HG03025 (cell line): ENCODE measurements at regions not wholly inside any gene's neighbourhood (a gene's known extent, or its start where the extent isn't known, plus 50 kb on each side); places are given as distances from the start of the nearest gene placed in this dataset.
A peak's percentile ranks its signal among the peaks of the same experiment; 100 is the strongest.

ENCODE experiments used
- ATAC-seq: cut with Tn5 transposase; IDR thresholded peaks from one replicate; pipeline ENCODE4 v1.9.1; 2021; ENCODE audit warnings: mild to moderate bottlenecking, moderate library complexity; ENCODE audit not compliant: unreplicated experiment, low FRiP score

DNA sequence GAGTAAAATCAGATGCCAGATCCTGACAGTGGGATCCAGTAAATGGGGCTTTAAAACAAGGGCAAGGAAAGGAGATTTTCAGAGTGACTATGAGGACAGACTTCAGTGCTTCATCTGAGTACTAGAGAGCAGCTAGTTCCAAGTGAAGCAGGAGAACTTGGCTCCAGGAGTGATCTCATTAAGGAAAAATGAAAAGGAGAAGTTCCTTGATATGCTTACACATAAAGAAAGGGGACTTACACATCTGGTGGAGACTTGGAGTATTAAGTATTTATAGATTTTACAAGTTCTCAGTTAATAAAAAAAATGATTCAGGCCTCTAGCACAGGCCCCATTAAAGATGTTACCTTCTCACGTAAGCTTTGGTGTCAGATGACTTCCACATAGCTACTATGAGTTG, 105.8 kb downstream of the ICOS start:
- ATAC-seq = no peak

DNA sequence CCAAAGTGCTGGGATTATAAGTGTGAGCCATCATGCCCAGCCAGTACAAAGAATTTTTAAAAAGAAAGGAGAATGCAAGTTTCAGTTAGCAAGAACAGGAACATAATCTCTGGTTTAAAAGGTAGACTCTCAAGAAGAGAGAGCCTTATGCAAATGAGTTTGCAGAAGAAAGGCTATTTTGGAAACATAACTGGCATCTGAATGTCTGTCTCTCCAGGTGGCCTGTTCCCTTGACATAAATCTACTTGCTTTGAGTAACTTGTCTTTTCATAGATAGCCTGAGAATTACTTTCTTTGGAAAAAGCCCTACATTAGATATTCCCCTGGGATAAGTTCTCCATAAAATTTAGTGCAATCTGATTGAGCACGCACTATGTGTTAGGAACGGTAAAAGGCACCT, 109.6 kb downstream of the ICOS start:
- ATAC-seq = peak; percentile 68

DNA sequence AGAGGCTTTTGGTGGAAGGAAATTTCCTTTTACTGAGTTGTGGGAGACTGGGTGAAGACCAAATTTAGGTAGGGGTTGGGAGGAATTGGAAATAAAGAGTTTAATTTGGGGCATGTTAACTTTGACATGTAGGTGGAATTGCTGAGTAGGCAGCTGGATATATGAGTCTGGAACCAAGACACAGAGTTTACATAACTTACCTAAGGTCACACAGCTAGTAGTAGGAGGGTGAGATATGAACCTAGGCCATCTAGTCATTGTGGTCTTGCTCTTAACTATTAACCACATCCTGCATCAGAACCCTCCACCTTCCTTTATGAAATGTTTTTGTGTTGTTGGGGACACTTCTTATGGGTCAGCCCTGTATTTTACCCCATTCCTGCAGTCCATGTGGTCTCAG, 113.1 kb downstream of the ICOS start:
- no peak for ATAC-seq

DNA sequence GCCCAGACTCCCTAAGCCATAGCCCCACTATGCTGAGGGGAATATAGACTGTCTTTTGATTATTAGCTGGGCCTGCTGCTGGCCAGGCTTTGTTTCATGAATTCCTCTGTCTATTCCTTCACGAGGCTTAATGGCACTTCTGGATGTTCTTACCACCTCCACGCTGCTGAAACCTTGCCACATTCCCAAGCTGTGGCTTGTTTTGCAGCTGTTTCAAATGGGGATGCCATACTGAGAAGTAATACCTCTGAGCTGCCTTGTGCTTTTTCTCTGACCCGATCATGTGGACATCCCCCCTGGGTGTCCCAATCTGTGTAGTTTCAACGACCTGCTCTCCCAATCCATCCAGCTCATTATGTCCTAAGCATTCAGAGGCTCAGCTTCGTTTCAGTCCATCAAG, 114.1 kb downstream of the ICOS start:
- no peak for ATAC-seq

DNA sequence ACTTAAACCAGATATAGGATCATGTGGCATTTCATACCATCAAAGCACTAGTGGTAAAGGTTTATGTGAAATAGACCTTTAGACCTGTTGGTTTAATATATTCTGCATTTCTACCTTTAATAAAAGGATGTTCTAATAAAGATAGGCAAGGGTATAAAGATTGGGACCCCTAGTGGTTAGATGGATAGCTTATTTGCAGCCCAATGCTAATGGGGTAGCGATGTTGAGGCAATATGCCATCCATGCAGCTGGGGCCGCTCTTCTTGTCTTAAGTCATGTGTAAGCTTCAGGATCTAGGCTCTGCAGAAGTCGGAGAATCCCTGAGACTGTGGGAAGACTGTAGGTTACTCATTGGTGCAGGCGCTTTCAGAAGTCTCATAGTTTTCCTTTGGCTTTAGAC, 114.9 kb downstream of the ICOS start:
- no peak for ATAC-seq

DNA sequence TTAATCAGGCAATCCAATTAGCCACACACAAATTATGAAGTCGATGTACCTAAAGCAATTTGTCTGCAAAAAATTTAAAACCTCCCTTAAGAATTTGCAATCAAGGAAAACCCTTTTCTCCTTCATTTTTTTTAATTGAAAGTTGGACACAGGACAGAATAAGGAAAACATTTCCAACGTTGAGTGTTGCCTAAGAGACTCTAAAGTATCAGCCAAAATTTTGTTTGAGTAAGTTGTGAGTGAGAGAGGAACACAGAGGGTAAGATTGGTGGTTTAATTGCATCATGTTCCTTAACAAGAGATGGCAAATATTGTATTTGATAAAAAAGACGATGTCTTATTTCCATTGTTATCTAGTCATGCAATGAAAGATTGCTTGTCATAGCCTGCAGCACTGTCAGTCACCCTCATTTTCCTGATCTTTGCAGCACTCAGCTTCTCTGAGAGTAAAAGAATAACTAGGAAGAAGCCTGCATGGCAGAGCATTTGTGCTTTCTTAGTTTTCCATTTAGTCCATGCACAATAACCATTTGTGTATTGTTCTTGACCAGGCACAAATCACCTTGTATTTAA, 115.5 kb downstream of the ICOS start:
- ATAC-seq = no peak

DNA sequence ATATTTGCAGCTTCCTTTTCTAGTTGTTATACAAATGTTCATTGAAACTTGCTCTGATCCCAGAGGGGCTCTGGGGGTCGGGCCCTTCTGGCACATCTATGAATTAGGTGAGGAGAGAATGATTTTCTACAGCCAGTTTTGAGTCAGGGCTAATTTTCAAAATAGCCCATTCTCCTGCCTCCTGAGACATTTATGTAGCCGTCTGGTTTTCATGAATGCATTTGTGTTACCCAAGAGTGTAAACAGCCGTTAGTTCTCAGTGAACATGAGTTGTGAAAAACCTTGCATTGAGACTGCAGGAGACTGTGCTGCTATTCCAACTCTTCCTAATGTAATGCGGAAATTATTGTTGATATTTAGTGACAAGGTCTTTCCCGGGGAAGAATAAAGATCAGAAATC, 122.5 kb downstream of the ICOS start:
- no peak for ATAC-seq

DNA sequence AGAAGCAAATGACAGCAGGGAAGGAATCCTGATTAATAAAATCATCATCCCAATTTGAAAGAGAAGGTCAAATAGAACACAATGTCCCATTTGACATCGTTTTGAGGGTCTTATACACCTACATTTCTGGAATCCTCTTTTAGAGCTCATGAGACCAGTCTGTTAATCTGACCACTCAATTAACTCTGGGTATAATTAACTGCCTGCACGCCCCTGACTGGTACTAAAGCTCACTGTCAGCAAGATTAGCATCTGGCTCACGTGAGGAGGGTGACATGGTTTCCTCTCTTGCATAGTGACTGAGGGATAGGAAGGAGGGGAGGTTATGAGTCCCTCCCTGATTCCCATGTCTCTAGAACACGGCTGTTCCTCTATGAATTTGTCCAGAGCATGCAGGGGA, 124.3 kb downstream of the ICOS start:
- ATAC-seq = no peak

DNA sequence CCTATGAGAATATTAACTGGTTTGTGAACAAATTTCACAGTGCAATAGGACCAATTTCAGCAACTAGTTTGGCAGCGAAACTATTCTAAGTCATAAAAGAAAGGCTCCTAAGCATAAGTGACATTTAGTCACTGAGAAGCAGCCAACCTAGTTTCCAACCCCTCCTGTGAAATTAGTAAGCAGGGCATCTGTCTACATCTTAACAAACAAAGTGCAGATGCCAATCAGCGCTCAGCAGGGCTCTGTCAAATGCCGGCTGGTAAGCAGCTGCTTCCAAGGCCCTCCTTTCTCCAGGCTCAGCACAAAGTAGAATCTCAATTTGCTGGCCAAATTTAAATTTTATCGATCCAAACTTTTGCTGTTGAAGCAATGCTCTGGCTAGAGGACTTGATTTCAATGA, 124.7 kb downstream of the ICOS start:
- ATAC-seq = no peak

DNA sequence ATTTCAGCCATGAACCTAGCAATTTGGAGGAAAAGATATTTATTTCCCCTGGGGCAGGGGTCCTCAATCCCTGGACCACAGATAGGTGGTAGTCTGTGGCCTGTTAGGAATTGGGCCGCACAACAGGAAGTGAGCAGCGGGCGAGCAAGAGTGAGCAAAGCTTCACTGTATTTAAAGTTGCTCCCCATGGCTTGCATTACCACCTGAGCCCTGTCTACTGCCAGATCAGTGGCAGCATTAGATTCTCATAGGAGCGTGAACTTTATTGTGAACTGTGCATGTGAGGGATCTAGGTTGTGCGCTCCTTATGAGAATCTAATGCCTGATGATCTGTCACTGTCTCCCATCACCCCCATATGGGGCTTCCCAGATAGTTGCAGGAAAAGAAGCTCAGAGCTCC, 127.6 kb downstream of the ICOS start:
- no peak for ATAC-seq

DNA sequence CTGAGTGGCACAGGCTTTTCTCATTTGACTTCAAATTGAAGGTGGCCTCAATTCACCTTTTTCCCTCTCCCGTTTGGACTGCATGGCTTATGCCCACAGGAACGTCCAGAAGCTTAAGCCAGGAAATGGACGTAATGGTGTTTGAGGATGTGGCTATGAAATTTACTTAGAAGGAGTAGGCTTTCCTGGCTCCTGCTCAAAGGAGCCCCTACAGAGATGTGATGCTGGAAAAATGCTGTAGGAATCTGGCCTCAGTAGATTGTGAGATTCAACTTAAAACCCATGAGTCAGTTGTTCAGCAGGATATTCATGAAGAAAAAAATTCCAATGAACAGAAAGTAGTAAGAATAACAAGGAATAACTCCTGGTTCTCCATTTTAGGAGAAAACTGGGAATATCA, 129.0 kb downstream of the ICOS start:
- no peak for ATAC-seq

DNA sequence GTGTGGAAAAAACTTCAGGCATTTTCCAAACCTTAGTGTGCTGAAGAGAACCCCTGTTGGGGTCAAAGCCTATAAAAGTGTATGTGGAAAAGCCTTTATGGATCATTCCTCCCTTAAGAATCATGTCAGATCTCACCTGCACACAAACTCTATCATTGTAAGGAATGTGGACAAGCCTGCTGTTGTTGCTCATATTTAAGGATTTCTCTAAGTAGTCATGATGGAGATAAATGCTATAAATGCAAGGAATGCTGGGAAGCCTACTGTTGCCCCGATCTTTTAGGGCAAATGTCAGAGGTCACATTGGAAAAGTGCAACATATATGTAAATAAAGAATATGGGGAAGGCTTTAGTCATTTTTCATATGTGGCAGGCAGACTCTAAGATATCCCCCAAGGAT, 129.5 kb downstream of the ICOS start:
- ATAC-seq = no peak

DNA sequence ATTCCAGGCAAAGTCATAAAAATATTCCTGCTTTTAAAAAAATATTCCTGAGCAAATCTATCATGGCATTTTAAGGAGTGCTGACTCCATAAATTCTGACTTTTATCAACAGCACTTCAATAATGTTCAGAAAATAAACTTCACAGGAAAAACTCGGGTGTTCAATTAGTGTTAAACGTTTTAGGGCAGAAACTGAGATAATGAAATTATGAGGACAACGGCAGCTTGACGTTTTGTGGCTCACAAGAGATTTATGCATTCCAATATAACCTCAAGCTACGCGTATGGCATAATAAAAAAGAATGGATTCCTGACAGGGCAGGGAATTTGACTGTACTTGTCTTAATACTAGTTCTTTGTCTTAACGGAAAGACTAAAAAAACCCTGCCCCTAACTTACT, 133.2 kb downstream of the ICOS start:
- ATAC-seq = no peak

DNA sequence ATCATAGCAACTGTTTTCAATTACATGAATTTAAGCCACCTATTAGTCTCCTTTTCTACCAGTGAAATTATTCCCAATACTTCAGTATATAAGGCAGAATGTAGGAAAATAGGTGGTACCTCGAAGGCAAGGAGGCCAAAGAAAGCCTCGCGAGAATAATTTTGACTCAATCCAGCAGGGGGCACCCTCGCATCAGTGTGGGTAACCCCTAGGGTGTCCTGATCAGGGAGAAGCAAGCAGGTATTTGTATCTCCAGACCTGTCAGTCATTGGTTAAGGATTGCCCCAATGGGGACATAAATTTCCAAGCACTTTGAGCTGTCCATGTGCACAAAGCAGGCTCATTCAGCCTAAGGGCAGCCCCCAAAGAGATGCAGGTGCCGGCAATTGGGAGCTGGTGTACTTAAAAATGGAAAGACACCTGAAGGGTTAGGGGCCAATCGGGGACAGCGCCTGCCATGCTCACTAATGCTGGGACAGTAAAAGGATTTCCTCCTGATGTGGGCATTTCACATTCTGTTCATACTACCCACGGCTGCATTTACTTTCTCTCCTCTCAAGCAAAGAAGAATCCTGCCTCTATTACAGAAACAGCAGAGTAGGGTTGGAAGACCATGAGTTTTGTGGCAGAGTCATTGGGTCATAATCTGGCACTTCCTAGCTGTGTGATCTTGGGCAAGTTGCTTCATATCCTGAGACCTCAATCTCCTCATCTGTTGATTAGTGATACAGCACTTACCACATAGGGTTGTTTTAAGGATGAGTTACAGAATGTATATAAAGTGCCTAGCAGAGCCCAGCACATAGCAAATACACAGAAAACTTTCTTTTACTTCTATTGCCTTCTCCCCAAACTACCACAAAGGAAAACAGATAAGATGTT, 136.1 kb downstream of the ICOS start:
- peak; percentile 64 for ATAC-seq

DNA sequence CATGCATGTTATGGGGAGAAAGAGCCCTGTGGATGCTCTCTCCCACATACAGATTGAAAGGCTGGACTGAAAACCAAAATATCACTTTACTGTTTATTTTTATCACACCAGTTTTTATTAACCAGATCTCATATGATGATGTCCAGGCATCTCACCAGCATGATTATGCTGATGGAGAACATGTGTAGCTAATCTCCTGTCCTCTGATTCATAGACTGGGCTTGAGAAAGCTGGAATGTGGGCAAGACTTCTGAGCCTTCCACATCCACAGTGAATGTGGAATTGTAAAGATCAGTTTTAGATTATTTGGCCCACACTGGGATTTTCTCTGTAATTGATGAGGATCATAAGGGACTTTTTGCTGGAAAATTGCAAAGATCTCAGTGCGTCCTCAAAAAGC, 137.9 kb downstream of the ICOS start:
- no peak for ATAC-seq

DNA sequence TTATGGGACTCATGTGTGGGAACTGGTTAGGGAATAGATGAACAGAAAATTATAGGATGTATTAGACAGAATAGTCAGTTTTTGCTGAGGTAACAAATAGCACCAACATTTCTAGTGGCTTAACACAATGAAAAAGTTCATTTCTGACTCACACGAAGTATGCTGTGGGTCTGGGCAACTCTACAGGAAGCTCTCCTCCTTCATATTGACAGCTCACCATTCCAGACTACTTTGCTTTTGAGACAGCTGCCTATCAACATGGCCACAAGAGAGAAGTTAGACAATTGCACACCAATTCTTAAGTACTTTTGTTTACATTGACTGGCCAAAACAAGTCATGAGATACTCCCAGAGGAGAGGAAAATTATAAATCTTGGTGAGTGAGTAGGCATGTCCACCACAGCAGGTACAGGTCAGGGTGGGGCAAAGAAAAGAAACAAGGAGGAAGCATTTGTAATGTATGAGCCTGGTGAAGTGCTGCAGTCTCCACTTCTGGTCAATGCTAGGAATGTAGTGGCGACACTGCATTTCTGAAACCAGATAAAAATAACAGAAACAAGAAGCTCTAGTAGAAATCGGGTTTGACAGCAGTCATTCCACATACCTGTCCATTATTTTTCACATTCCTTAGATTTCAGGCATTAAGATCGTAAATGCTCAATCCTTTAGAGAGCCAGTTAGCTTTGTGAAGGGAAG, 141.6 kb downstream of the ICOS start:
- no peak for ATAC-seq

DNA sequence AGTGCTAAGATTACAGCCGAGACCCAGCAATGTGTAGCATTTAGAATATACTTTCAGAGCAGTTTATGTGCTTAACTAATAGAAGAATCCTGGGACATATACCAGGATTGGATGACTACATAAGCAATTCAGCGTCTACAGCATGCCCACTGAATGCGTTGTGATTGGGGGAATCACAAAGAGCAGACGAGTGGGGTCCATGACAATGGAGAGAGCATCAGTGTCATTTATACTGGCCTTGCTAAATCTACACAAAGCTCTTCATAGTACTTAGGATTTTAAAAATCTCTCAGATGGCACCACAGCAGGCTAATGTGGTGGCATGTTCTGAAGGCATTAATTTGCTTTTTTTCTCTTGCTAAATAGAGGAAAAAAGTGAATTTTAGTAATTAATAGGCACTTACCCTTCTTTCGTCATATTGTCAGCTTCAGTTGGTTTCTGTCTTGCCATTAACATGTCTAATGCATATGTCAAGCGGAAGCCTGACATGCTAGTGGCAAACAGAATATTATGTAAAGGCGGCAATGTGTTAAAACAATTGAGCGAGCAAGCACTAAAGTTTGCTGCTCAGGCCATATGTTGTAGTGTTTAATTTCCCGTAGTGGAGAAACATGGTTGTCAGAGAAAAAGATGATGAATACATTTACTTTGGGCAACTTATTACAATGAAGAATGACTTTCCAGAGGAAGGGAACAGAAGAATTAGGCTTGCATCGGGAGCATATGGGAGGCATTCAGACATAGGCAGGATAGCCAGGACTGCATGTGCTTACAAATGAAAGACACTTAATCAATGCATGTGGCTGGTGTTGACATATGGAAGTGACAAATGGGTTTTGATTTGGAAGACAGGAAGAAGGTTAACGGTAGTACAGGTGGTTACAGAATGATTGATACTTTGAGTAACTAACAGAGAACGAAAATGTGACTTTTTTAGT, 145.2 kb downstream of the ICOS start:
- no peak for ATAC-seq

DNA sequence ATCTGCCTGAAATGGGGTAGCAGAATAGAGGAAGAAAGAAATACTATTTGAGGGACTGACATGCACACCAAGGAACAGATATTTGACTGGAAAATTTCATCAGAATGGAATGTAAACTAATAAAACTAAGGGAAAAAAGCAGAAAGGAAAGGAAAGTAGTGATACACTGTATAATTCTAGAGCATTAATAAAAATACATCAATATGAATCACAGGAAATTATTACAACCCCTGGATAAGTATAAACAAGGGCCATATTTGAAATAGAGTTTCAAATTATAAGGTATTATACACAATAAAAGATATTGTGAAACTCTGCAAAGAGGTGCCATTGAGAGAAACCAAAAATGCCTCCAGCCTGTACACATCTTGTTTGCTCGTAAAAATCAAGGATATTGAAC, 149.6 kb downstream of the ICOS start:
- ATAC-seq = no peak

DNA sequence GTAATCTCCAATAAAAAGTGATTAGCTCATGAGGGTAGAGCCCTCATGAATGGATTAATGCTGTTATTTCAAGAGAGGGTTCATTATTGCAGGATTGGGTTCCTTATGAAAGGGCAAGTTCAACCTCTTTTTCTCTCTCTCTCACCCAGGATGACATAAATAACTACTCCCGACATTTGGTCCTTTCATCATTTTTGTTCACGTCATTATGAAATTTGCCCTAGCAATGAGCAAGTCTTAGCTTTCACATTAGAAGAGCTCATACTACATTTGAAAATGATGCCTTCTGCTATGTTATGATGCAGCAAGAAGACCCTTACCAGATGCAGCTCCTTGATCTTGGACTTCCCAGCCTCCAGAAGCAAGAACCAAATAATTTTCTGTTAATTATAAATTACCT, 152.5 kb downstream of the ICOS start:
- no peak for ATAC-seq

DNA sequence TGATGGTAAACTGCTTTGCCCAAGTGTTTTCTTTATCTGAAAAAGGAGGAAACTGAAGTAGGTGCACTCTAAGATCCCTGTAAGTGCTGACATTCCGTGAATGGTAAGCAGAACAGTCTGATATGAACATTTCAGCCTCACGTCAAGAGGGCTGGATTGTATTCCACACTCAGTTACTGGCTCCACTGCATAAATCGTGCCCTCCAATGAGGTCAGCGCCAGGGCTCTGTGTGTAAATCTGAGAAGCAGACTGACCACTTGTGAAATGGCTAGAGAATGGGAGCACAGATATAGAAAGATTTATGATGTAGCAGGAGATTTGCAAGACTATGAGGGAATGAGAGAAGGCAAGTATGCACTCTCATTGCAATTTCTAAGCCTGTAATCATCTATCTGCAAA, 153.0 kb downstream of the ICOS start:
- ATAC-seq = no peak

DNA sequence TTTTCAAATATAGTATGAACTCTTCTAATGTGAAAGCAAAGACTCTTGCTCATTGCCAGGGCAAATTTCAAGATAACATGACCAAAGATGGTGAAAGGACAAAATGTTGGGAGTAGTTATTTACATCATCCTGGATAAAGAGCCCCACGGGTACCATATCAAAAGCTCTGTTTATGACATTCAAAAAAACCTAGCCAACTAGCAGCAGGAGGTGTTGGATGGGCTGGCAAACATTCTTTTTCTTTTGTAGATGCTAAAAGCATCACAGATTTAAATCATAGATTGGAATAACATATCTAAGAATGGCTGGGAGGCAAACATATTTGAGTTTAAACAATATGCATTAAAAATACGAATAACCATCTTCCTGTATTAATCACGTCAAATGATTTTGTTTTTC, 153.5 kb downstream of the ICOS start:
- ATAC-seq = no peak
